GM23338 (cell line): ENCODE measurements at regions not wholly inside any gene's neighbourhood (a gene's known extent, or its start where the extent isn't known, plus 50 kb on each side); places are given as distances from the start of the nearest gene placed in this dataset.

Experiments used
- ATAC-seq: fragments of 200-7000 bp; cut with Tn5 transposase; 3 replicates; pipeline ENCODE4 v1.9.1; 2020
- DNase-seq: peaks from one replicate; pipeline ENCODE4 v3.0.0-alpha.2; 2015; ENCODE audit warnings: low spot score
- H2AFZ ChIP-seq: fragments of 200-600 bp; sonication (generic); 2 replicates; pipeline ENCODE4 v1.8.0; 2016; ENCODE audit warnings: antibody characterized with exemption, mild to moderate bottlenecking, moderate library complexity
- H3F3A ChIP-seq: fragments of 200-600 bp; sonication (generic); replicated peaks from 2 replicates; pipeline ENCODE4 v1.8.0; 2017; ENCODE audit warnings: antibody characterized with exemption, mixed run types, low read depth
- H3K27ac ChIP-seq: fragments of 200-600 bp; sonication (generic); 2 replicates; pipeline ENCODE4 v1.6.1; 2016; ENCODE audit warnings: low read depth
- H3K27me3 ChIP-seq: fragments of 200-600 bp; sonication (generic); 2 replicates; pipeline ENCODE4 v1.8.0; 2016; ENCODE audit warnings: mild to moderate bottlenecking, mixed run types, moderate library complexity; ENCODE audit not compliant: insufficient read depth
- H3K36me3 ChIP-seq: fragments of 200-600 bp; sonication (generic); 2 replicates; pipeline ENCODE4 v1.8.0; 2016; ENCODE audit warnings: mild to moderate bottlenecking; ENCODE audit not compliant: insufficient read depth
- H3K4me1 ChIP-seq: fragments of 200-600 bp; sonication (generic); 2 replicates; pipeline ENCODE4 v1.8.0; 2016; ENCODE audit warnings: mild to moderate bottlenecking, moderate library complexity; ENCODE audit not compliant: insufficient read depth
- H3K4me2 ChIP-seq: fragments of 200-600 bp; sonication (generic); 2 replicates; pipeline ENCODE4 v1.7.1; 2017; ENCODE audit warnings: mixed run types
- H3K4me3 ChIP-seq: fragments of 200-600 bp; sonication (generic); 2 replicates; pipeline ENCODE4 v1.6.1; 2016; ENCODE audit warnings: mixed run types
- H3K79me2 ChIP-seq: fragments of 200-600 bp; sonication (generic); replicated peaks from 2 replicates; pipeline ENCODE4 v1.8.0; 2017; ENCODE audit warnings: mild to moderate bottlenecking; ENCODE audit not compliant: insufficient read depth
- H3K9me2 ChIP-seq: fragments of 200-600 bp; sonication (generic); 2 replicates; pipeline ENCODE4 v1.8.0; 2017; ENCODE audit not compliant: insufficient read depth
- H4K20me1 ChIP-seq: fragments of 200-600 bp; sonication (generic); replicated peaks from 2 replicates; pipeline ENCODE4 v1.8.0; 2017; ENCODE audit warnings: mild to moderate bottlenecking; ENCODE audit not compliant: insufficient read depth
- H3K27ac Mint-ChIP-seq: 2 replicates; pipeline ENCODE4 v1.8.0; 2020; ENCODE audit warnings: inconsistent platforms, mild to moderate bottlenecking, moderate library complexity, mixed read lengths
- H3K27me3 Mint-ChIP-seq: 3 replicates; pipeline ENCODE4 v1.8.0; 2022; ENCODE audit warnings: low read depth, mild to moderate bottlenecking, moderate library complexity, mixed read lengths, inconsistent platforms; ENCODE audit not compliant: insufficient read depth, poor library complexity
- H3K36me3 Mint-ChIP-seq: 3 replicates; pipeline ENCODE4 v1.8.0; 2021; ENCODE audit warnings: low read depth, mild to moderate bottlenecking, inconsistent platforms, moderate library complexity, mixed read lengths
- H3K4me1 Mint-ChIP-seq: 3 replicates; pipeline ENCODE4 v1.8.0; 2020; ENCODE audit warnings: mild to moderate bottlenecking, inconsistent platforms, mixed read lengths
- H3K4me3 Mint-ChIP-seq: 3 replicates; pipeline ENCODE4 v1.8.0; 2021; ENCODE audit warnings: moderate library complexity, mild to moderate bottlenecking, inconsistent platforms, mixed read lengths
- H3K9me3 Mint-ChIP-seq: 3 replicates; pipeline ENCODE4 v1.8.0; 2020; ENCODE audit warnings: moderate library complexity, mild to moderate bottlenecking, inconsistent platforms, mixed read lengths
- CREB1 ChIP-seq: fragments of 250-450 bp; sonication (Bioruptor Pico); IDR thresholded peaks from 2 replicates; pipeline ENCODE4 v1.5.0; 2020; ENCODE audit warnings: low read depth, mild to moderate bottlenecking, moderate library complexity
- CTCF ChIP-seq, 2 experiments: fragments of 200-600 bp in 1 of 2; sonication (generic) in 1 of 2; conservative IDR thresholded peaks; 2 replicates each; pipeline versions ENCODE4 v1.5.1 to v1.6.1; 2016 to 2017; ENCODE audit warnings: antibody characterized with exemption in 2 of 2, low read depth in 2 of 2, mild to moderate bottlenecking in 2 of 2, moderate library complexity in 1 of 2
- ETS1 ChIP-seq: IDR thresholded peaks from 2 replicates; pipeline ENCODE4 v1.6.1; 2016; ENCODE audit warnings: antibody characterized with exemption
- EZH2 ChIP-seq: fragments of 200-600 bp; sonication (generic); IDR thresholded peaks from one replicate; pipeline ENCODE4 v1.8.0; 2017; ENCODE audit warnings: antibody characterized with exemption, mild to moderate bottlenecking, low read depth; ENCODE audit not compliant: unreplicated experiment
- EZH2phosphoT487 ChIP-seq: fragments of 200-600 bp; sonication (generic); IDR thresholded peaks from one replicate; pipeline ENCODE4 v1.8.1; 2018; ENCODE audit warnings: antibody characterized with exemption; ENCODE audit not compliant: unreplicated experiment
- JUNB ChIP-seq: IDR thresholded peaks from one replicate; pipeline ENCODE4 v1.6.1; 2016; ENCODE audit warnings: antibody characterized with exemption; ENCODE audit not compliant: unreplicated experiment
- NANOG ChIP-seq: IDR thresholded peaks from 2 replicates; pipeline ENCODE4 v1.6.1; 2016; ENCODE audit warnings: antibody characterized with exemption, borderline replicate concordance
- POLR2AphosphoS5 ChIP-seq: IDR thresholded peaks from 2 replicates; pipeline ENCODE4 v1.6.1; 2016; ENCODE audit warnings: antibody characterized with exemption, low read depth
- REST ChIP-seq: IDR thresholded peaks from one replicate; pipeline ENCODE4 v1.6.1; 2018; ENCODE audit warnings: antibody characterized with exemption; ENCODE audit not compliant: unreplicated experiment
- STAT1 ChIP-seq: IDR thresholded peaks from one replicate; pipeline ENCODE4 v1.6.1; 2016; ENCODE audit warnings: antibody characterized with exemption; ENCODE audit not compliant: unreplicated experiment
- ZNF114 ChIP-seq: fragments of 250-450 bp; sonication (Bioruptor Pico); IDR thresholded peaks from 2 replicates; pipeline ENCODE4 v1.5.0; 2020; ENCODE audit warnings: mild to moderate bottlenecking, moderate library complexity
- ZNF331 ChIP-seq: fragments of 250-450 bp; sonication (Bioruptor Pico); IDR thresholded peaks from 2 replicates; pipeline ENCODE4 v1.5.0; 2020; ENCODE audit warnings: low read depth, mild to moderate bottlenecking, moderate library complexity
- ZNF462 ChIP-seq: fragments of 250-450 bp; sonication (Bioruptor Pico); IDR thresholded peaks from 2 replicates; pipeline ENCODE4 v1.5.0; 2020; ENCODE audit warnings: mild to moderate bottlenecking, moderate library complexity

GRCh38 chr2:83368916-83369315 is 1090.2 kb downstream of the SUCLG1 start:
- no peaks in the 10 kb centered on the region for H3K36me3 ChIP-seq
- H3K36me3 Mint-ChIP-seq, result peaks cover 3% of the 10 kb centered on the region; the same call in 1 of the 3 replicates
- peak overlapping the region; percentile 9; the same call in 1 of the 2 replicates for H2AFZ ChIP-seq
- no peak overlapping the region for H3K4me3 ChIP-seq
- H3K4me1 Mint-ChIP-seq, result no peaks in the 10 kb centered on the region
- DNase-seq, result no peak
- H3K4me2 ChIP-seq, result no peak overlapping the region
- TF ChIP-seq REST, result no peak
- no peak for TF ChIP-seq STAT1
- no peak for TF ChIP-seq CREB1 (CRISPR knock-in tag)
- TF ChIP-seq EZH2phosphoT487, result no peak
- TF ChIP-seq POLR2AphosphoS5, result no peak
- TF ChIP-seq EZH2, result no peak
- no peak for TF ChIP-seq CTCF (conservative IDR thresholded peaks at IDR 0.05; ENCODE audit: low read depth in 2 of 2)
- no peak for TF ChIP-seq NANOG
- TF ChIP-seq ZNF331 (CRISPR knock-in tag), result no peak
- no peak for TF ChIP-seq ZNF462 (CRISPR knock-in tag)
- TF ChIP-seq ZNF114 (CRISPR knock-in tag), result no peak
- TF ChIP-seq JUNB, result no peak
- no peak for TF ChIP-seq ETS1
- H3K27ac ChIP-seq, result no peak overlapping the region
- H3K27me3 Mint-ChIP-seq, result no peaks in the 10 kb centered on the region
- H3K9me2 ChIP-seq, result no peaks in the 10 kb centered on the region
- H4K20me1 ChIP-seq, result no peaks in the 10 kb centered on the region
- H3K4me1 ChIP-seq, result no peaks in the 10 kb centered on the region
- no peaks in the 10 kb centered on the region for H3F3A ChIP-seq
- H3K27ac Mint-ChIP-seq, result no peak overlapping the region
- no peak overlapping the region for H3K4me3 Mint-ChIP-seq
- 0 out of 3 replicates have a peak, but pooled peaks cover 3% of the 10 kb centered on the region for H3K9me3 Mint-ChIP-seq
- H3K27me3 ChIP-seq, result no peaks in the 10 kb centered on the region
- ATAC-seq, result no peak
- H3K79me2 ChIP-seq, result no peaks in the 10 kb centered on the region
